WI38 (cell line): ENCODE measurements at regions not wholly inside any gene's neighbourhood (a gene's known extent, or its start where the extent isn't known, plus 50 kb on each side); places are given as distances from the start of the nearest gene placed in this dataset.

Experiments
- H3K4me3 ChIP-seq: 2 replicates; pipeline ENCODE4 v1.5.1; 2011; ENCODE audit warnings: low read depth, mild to moderate bottlenecking, control low read depth, low read length
- TF ChIP-seq, protein P1 (sequence below): IDR thresholded peaks from 2 replicates; pipeline ENCODE4 v1.5.1; 2012; ENCODE audit warnings: low read depth, mild to moderate bottlenecking, control low read depth, low read length

DNA sequence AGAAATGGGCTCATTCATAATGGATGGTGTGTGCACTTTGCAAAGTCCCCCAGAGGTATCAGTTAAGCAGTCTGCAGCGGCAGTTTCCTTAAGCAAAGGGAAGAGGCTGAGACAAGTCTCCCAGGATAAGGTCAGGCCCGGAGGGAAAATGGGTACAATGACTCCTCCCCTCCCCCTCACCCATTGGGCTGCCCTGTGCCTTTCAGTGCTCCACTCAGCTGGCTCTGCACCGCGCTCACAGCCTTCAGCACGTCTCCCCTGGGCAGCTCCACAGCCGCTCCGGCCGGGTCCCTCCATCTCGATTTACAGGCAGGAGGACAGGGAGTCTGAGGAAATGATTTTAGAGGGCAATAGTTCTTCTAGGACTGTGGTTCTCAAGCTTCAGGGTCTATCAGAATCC lies 264.8 kb downstream of the LRFN2 start:
- no peak overlapping the region for H3K4me3 ChIP-seq
- TF ChIP-seq, protein P1, sequence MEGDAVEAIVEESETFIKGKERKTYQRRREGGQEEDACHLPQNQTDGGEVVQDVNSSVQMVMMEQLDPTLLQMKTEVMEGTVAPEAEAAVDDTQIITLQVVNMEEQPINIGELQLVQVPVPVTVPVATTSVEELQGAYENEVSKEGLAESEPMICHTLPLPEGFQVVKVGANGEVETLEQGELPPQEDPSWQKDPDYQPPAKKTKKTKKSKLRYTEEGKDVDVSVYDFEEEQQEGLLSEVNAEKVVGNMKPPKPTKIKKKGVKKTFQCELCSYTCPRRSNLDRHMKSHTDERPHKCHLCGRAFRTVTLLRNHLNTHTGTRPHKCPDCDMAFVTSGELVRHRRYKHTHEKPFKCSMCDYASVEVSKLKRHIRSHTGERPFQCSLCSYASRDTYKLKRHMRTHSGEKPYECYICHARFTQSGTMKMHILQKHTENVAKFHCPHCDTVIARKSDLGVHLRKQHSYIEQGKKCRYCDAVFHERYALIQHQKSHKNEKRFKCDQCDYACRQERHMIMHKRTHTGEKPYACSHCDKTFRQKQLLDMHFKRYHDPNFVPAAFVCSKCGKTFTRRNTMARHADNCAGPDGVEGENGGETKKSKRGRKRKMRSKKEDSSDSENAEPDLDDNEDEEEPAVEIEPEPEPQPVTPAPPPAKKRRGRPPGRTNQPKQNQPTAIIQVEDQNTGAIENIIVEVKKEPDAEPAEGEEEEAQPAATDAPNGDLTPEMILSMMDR = no peak

DNA sequence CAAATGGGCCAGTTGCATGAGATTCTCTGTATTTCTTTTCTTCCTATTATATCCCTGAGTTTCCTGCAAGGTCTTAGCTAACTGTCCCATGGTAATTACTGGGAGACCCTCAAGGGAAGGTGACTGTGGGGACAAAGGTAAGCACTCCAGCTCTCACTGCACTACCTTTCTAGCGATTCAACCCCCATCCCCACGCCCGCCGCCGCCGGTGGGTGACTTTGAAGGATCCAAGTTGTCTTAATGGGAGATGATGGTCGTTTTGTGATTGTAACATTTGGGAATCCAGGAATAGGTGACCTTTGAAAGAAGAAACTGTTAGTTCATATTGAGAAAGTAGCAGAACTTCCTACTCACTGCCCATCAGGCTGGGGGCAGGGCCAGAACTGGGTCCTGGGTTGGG lies 265.5 kb downstream of the LRFN2 start:
- TF ChIP-seq, protein P1 = no peak
- H3K4me3 ChIP-seq = no peak overlapping the region

DNA sequence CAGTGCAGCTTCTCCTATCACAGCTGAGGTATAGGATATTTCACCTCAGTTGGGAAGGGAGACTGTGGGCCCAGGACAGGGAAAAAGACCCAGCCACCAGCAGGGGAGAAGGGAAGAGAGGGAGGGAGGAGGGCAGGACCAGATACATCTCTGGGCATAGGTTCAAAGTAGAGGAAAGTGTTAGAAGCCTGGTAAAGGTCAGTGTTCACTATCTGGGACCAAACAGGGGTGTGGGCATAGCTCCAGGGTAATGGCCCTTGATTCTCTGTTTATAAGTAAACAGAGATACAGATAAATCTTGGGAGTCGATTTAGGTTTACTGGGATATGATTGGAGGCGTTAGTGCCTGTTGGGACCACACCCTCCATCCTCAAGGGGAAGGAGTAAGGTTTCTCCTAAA lies 266.2 kb downstream of the LRFN2 start:
- TF ChIP-seq, protein P1 = no peak
- no peak overlapping the region for H3K4me3 ChIP-seq

DNA sequence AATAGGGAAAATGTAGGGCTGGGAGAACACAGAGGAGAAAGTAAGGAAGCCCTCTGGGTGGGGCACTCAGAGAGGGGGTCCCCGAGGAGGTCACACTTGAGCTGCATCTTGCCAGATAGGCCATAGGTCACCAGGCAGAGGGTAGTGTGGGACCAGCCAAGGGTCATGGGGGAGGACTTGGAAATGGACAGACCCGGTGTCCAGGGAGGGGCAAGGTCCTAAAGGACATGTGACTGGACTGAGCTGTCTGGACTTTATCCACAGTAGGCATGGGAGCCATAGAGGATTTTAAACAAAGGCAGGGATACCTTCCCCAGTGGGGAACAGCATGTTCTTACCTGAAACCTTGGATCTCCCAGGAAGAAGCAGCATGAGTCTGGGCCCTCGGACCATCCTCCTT lies 266.7 kb downstream of the LRFN2 start:
- TF ChIP-seq, protein P1 = no peak
- H3K4me3 ChIP-seq = no peak overlapping the region

DNA sequence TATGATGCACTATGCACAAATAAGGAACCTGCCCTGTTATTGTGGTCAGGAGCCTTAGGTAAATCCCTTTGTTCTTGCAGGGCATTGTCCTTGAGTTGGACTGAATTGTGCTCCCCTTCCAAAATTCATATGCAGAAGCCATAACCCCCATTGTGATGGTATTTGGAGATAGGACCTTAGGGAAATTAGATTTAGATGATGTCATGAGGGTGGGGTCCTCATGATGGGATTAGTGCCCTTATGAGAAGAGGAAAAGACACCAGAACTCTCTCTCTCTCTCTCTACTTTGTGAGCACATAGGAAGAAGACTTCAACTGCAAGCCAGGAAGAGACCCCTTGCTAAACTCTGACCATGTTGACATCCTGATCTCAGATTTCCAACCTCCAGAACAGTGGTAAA lies 268.0 kb downstream of the LRFN2 start:
- H3K4me3 ChIP-seq = no peak overlapping the region
- TF ChIP-seq, protein P1 = no peak

DNA sequence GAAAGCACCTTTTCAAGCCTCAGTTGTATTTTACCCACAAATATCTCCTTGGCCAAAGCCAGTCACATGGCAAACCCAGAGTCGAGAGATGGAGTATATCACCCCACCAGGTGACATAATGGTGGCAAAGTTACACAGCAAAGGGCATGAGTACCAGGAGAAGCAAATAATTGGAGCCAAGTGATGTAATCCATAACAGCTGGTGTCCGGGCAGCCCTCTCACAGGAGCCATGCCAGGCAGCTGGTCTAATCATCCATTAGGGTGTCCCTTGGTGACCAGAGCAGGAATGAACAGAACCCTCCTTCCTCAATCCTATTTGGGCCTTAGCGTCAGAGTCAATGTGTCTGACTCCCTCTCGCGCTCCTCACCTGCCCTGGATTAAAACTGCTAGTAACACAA lies 272.1 kb downstream of the LRFN2 start:
- no peak overlapping the region for H3K4me3 ChIP-seq
- TF ChIP-seq, protein P1 = no peak

DNA sequence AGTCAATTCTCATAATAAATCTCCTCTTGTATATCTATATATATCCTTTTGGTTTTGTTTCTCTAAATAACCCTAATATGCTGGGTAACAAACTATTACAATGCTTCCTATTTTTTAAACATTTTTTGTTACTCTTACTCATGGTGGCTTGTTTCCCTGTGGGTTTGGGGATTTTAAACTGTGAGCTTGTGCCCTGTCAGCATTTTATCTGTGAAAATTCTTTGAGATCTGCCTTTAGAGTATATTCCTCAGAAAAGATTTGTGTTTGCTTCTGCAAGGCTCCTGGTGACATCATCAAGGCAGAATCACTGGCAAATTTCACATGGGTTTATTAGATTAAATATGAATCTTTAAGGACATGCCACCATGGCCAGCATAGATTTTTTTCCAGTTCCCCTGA lies 273.6 kb downstream of the LRFN2 start:
- no peak overlapping the region for H3K4me3 ChIP-seq
- TF ChIP-seq, protein P1 = no peak
